Thyroid gland (tissue), 4 donors: ENCODE measurements at regions not wholly inside any gene's neighbourhood (a gene's known extent, or its start where the extent isn't known, plus 50 kb on each side); places are given as distances from the start of the nearest gene placed in this dataset.

Source experiments
- DNase-seq, 2 donors: peaks; one replicate each; pipeline ENCODE4 v3.0.0-alpha.2; 2019
- H3K27ac ChIP-seq, 3 donors: fragments of 200-600 bp; sonication (generic); 1 replicate in 2 of 3; 2 replicates in 1 of 3; pipeline ENCODE4 v1.5.1; 2016 to 2019; ENCODE audit warnings: mild to moderate bottlenecking in 1 of 3, moderate library complexity in 1 of 3
- H3K27me3 ChIP-seq: fragments of 200-600 bp; sonication (generic); one replicate; pipeline ENCODE4 v1.5.1; 2019
- H3K36me3 ChIP-seq, 2 donors: fragments of 200-600 bp; sonication (generic); one replicate each; pipeline ENCODE4 v1.5.1; 2016 to 2019
- H3K4me1 ChIP-seq, 2 donors: fragments of 200-600 bp; sonication (generic); one replicate each; pipeline ENCODE4 v1.5.1; 2017 to 2019
- H3K4me3 ChIP-seq, 3 donors: fragments of 200-600 bp; sonication (generic); replicated peaks in 1 of 3; 1 replicate in 2 of 3; 2 replicates in 1 of 3; pipeline ENCODE4 v1.5.1; 2016; ENCODE audit warnings: mild to moderate bottlenecking in 1 of 3
- H3K9me3 ChIP-seq: fragments of 200-600 bp; sonication (generic); one replicate; pipeline ENCODE4 v1.5.1; 2017
- CTCF ChIP-seq, 6 experiments: fragments of 200-600 bp in 3 of 6; fragments of 450-650 bp in 3 of 6; sonication (generic) in 3 of 6; IDR thresholded peaks; one replicate each; pipeline ENCODE4 v1.5.1; 2016 to 2019; ENCODE audit warnings: antibody characterized with exemption in 6 of 6, mild to moderate bottlenecking in 2 of 6, inconsistent platforms in 1 of 6, moderate library complexity in 1 of 6
- POLR2A ChIP-seq, 2 donors: fragments of 450-650 bp; IDR thresholded peaks; one replicate each; pipeline ENCODE4 v1.6.1; 2017; ENCODE audit warnings: antibody characterized with exemption in 2 of 2, mild to moderate bottlenecking in 2 of 2, moderate library complexity in 1 of 2
- WGBS, 2 donors: methylation state at CpG; one replicate each; pipeline ENCODE4 v1.1.5; 2017; 5-methylcytosine and 5-hydroxymethylcytosine counted together
- intact Hi-C: fragments of 100-400 bp; cut with DNase I; formaldehyde crosslinking; loops from one replicate; pipeline ENCODE4 v1.15.1; 2023

GRCh38 chr4:173878701-173879100 is 348.7 kb upstream of the HAND2 start:
- Histone ChIP-seq H3K27me3 (no peaks in the 10 kb centered on the region), H3K4me1 (no peaks in the 10 kb centered on the region), H3K9me3 (no peaks in the 10 kb centered on the region), H3K27ac (no peak overlapping the region), H3K4me3 (no peak overlapping the region), H3K36me3 (no peaks in the 10 kb centered on the region)
- 40 to 41% methylated on average over 5 of the region's 5 CpGs for WGBS, 2 donors
- DNase-seq, result no peak
- TF ChIP-seq CTCF (IDR thresholded peaks at IDR 0.05), result no peak
- TF ChIP-seq POLR2A (IDR thresholded peaks at IDR 0.05), result no peak
- intact Hi-C loops, result no loop called here

GRCh38 chr4:173871643-173872042 is 341.6 kb upstream of the HAND2 start:
- Histone ChIP-seq H3K4me1 (no peaks in the 10 kb centered on the region), H3K27ac (no peak overlapping the region), H3K4me3 (no peak overlapping the region), H3K27me3 (no peaks in the 10 kb centered on the region), H3K36me3 (no peaks in the 10 kb centered on the region), H3K9me3 (no peaks in the 10 kb centered on the region)
- intact Hi-C loops, result no loop called here
- DNase-seq, result no peak
- TF ChIP-seq CTCF (IDR thresholded peaks at IDR 0.05) (no peak), POLR2A (IDR thresholded peaks at IDR 0.05) (no peak)

GRCh38 chr4:173866322-173867026 is 336.4 kb upstream of the HAND2 start:
- no peaks in the 10 kb centered on the region for H3K9me3 ChIP-seq
- WGBS, 2 donors, result 91 to 93% methylated on average over 3 of the region's 3 CpGs
- no peak for DNase-seq
- H3K27ac ChIP-seq, result no peak overlapping the region
- H3K36me3 ChIP-seq, result no peaks in the 10 kb centered on the region
- no peaks in the 10 kb centered on the region for H3K4me1 ChIP-seq
- no peak overlapping the region for H3K4me3 ChIP-seq
- intact Hi-C loops, result no loop called here
- H3K27me3 ChIP-seq, result no peaks in the 10 kb centered on the region
- TF ChIP-seq POLR2A (IDR thresholded peaks at IDR 0.05) (no peak), CTCF (IDR thresholded peaks at IDR 0.05) (no peak)

- H3K4me3 ChIP-seq, result no peak overlapping the region
- no peak for DNase-seq
- intact Hi-C loops, result no loop called here
- no peaks in the 10 kb centered on the region for H3K36me3 ChIP-seq
- no peaks in the 10 kb centered on the region for H3K4me1 ChIP-seq
- H3K9me3 ChIP-seq, result no peaks in the 10 kb centered on the region
- TF ChIP-seq CTCF (IDR thresholded peaks at IDR 0.05) (no peak), POLR2A (IDR thresholded peaks at IDR 0.05) (no peak)
- 89 to 90% methylated on average over 3 of the region's 3 CpGs for WGBS, 2 donors
- no peaks in the 10 kb centered on the region for H3K27me3 ChIP-seq
- no peak overlapping the region for H3K27ac ChIP-seq
These were observed 332.7 kb upstream of the HAND2 start for GRCh38 chr4:173862754-173863153.

- TF ChIP-seq CTCF (IDR thresholded peaks at IDR 0.05), result no peak
- no peak for TF ChIP-seq POLR2A (IDR thresholded peaks at IDR 0.05)
- DNase-seq, result no peak
- WGBS, 2 donors, result 57 to 63% methylated on average over 2 of the region's 2 CpGs
- H3K4me3 ChIP-seq, result no peak overlapping the region
- intact Hi-C loops, result no loop called here
- no peak overlapping the region for H3K27ac ChIP-seq
- H3K9me3 ChIP-seq, result no peaks in the 10 kb centered on the region
- H3K4me1 ChIP-seq, result no peaks in the 10 kb centered on the region
- no peaks in the 10 kb centered on the region for H3K27me3 ChIP-seq
- H3K36me3 ChIP-seq, result no peaks in the 10 kb centered on the region
These were observed 330.1 kb upstream of the HAND2 start for GRCh38 chr4:173860094-173860493.
